Adrenal gland (tissue), 9 donors: ENCODE measurements at regions not wholly inside any gene's neighbourhood (a gene's known extent, or its start where the extent isn't known, plus 50 kb on each side); places are given as distances from the start of the nearest gene placed in this dataset.

Experiments
- DNase-seq, 7 donors: peaks; one replicate each; pipeline ENCODE4 v3.0.0-alpha.2; 2019 to 2020
- H3K27ac ChIP-seq, 5 donors: fragments of 200-600 bp; sonication (generic) in 4 of 5; 1 replicate in 3 of 5; 2 replicates in 2 of 5; pipeline versions ENCODE4 v1.5.1 to v1.8.0; 2016 to 2020; ENCODE audit warnings: mild to moderate bottlenecking in 1 of 5
- H3K27me3 ChIP-seq: fragments of 200-600 bp; 2 replicates; pipeline ENCODE4 v1.8.0; 2021
- H3K36me3 ChIP-seq, 2 donors: fragments of 200-600 bp; replicated peaks in 1 of 2; 1 replicate in 1 of 2; 2 replicates in 1 of 2; pipeline versions ENCODE4 v1.5.1 to v1.8.0; 2018 to 2022
- H3K4me1 ChIP-seq, 2 donors: fragments of 200-600 bp; replicated peaks in 1 of 2; 1 replicate in 1 of 2; 2 replicates in 1 of 2; pipeline versions ENCODE4 v1.5.1 to v1.8.0; 2018 to 2021
- H3K4me3 ChIP-seq, 4 donors: fragments of 200-600 bp; sonication (generic) in 3 of 4; one replicate each; pipeline ENCODE4 v1.5.1; 2016 to 2018
- H3K9me3 ChIP-seq, 3 donors: fragments of 200-600 bp; sonication (generic) in 1 of 3; replicated peaks in 1 of 3; 1 replicate in 2 of 3; 2 replicates in 1 of 3; pipeline versions ENCODE4 v1.5.1 to v1.8.0; 2016 to 2021
- CTCF ChIP-seq, 6 experiments: fragments of 450-650 bp in 4 of 6; fragments of 200-600 bp in 2 of 6; sonication (generic) in 1 of 6; IDR thresholded peaks; 1 replicate in 5 of 6; 2 replicates in 1 of 6; pipeline versions ENCODE4 v1.5.1 to v1.8.0; 2016 to 2021; ENCODE audit warnings: antibody characterized with exemption in 6 of 6, mild to moderate bottlenecking in 2 of 6, moderate library complexity in 1 of 6
- POLR2A ChIP-seq, 2 donors: fragments of 450-650 bp; IDR thresholded peaks; one replicate each; pipeline ENCODE4 v1.6.1; 2017; ENCODE audit warnings: antibody characterized with exemption in 2 of 2, mild to moderate bottlenecking in 2 of 2, moderate library complexity in 1 of 2
- WGBS, 4 donors: extraction: QIAGEN DNeasy Blood & Tissue Kit in 2 of 4; methylation state at CpG; one replicate each; pipeline versions ENCODE4 v1.1.5 to v1.1.7; 2013 to 2017; 5-methylcytosine and 5-hydroxymethylcytosine counted together
- intact Hi-C, 2 donors: fragments of 100-400 bp; cut with DNase I; formaldehyde crosslinking; loops; one replicate each; pipeline versions ENCODE4 v1.14.1 to v1.15.0; 2022 to 2023
- donor health status: healthy with polysubstance abuse.
- donor health status: Bipolar disorder and iron deficiency.
- donor health status: DM: yes; HTN: yes; CAD: no.
- donor health status: DM: no; HTN: no; CAD: no.
- donor health status: DM: no; HTN: no; CAD: no.

GRCh38 chr2:136420346-136420745 lies 302.4 kb upstream of the CXCR4 start:
- H3K27me3 ChIP-seq, result peaks cover 6% of the 10 kb centered on the region
- 59 to 67% (median 59%) methylated on average over 6 of the region's 6 CpGs for WGBS, 4 donors
- H3K9me3 ChIP-seq, result no peaks in the 10 kb centered on the region
- H3K27ac ChIP-seq, result no peak overlapping the region
- TF ChIP-seq CTCF (IDR thresholded peaks at IDR 0.05) (no peak), POLR2A (IDR thresholded peaks at IDR 0.05) (no peak)
- intact Hi-C loops, result loop anchor here in 1 of 2 donors (5.0 kb wide), 1 partner anchor 1417 kb away; no protein-coding TSS in a partner anchor
- DNase-seq, result no peak
- H3K4me1 ChIP-seq, result peaks cover 2 to 7% of the 10 kb centered on the region in 2 donors
- H3K36me3 ChIP-seq, result no peaks in the 10 kb centered on the region
- no peak overlapping the region for H3K4me3 ChIP-seq

- no peaks in the 10 kb centered on the region for H3K9me3 ChIP-seq
- TF ChIP-seq POLR2A (IDR thresholded peaks at IDR 0.05), result no peak
- no peak for TF ChIP-seq CTCF (IDR thresholded peaks at IDR 0.05)
- intact Hi-C loops, result no loop called here
- H3K27ac ChIP-seq, result no peak overlapping the region
- no peaks in the 10 kb centered on the region for H3K4me1 ChIP-seq
- H3K4me3 ChIP-seq, result no peak overlapping the region
- H3K36me3 ChIP-seq, result no peaks in the 10 kb centered on the region
- no peak for DNase-seq
- no peaks in the 10 kb centered on the region for H3K27me3 ChIP-seq
- 14 to 68% (median 66%) methylated on average over 1 of the region's 1 CpG for WGBS, 4 donors
Measured at GRCh38 chr2:136411946-136412345, 294.0 kb upstream of the CXCR4 start.

- Histone ChIP-seq H3K36me3 (no peaks in the 10 kb centered on the region), H3K9me3 (no peaks in the 10 kb centered on the region), H3K4me3 (no peak overlapping the region), H3K4me1 (no peaks in the 10 kb centered on the region), H3K27ac (no peak overlapping the region), H3K27me3 (no peaks in the 10 kb centered on the region)
- TF ChIP-seq CTCF (IDR thresholded peaks at IDR 0.05) (no peak), POLR2A (IDR thresholded peaks at IDR 0.05) (no peak)
- WGBS, 4 donors, result 78 to 90% (median 87%) methylated on average over 6 of the region's 6 CpGs
- DNase-seq, result no peak
- intact Hi-C loops, result no loop called here
Measured at GRCh38 chr2:136410673-136411072, 292.7 kb upstream of the CXCR4 start.

GRCh38 chr2:136408795-136409194 lies 290.8 kb upstream of the CXCR4 start:
- H3K4me1 ChIP-seq, result no peaks in the 10 kb centered on the region
- DNase-seq, result no peak
- no peak overlapping the region for H3K27ac ChIP-seq
- no peaks in the 10 kb centered on the region for H3K27me3 ChIP-seq
- H3K4me3 ChIP-seq, result no peak overlapping the region
- WGBS, 4 donors, result 80 to 87% (median 84%) methylated on average over 3 of the region's 3 CpGs
- intact Hi-C loops, result no loop called here
- TF ChIP-seq CTCF (IDR thresholded peaks at IDR 0.05) (no peak), POLR2A (IDR thresholded peaks at IDR 0.05) (no peak)
- H3K36me3 ChIP-seq, result no peaks in the 10 kb centered on the region
- H3K9me3 ChIP-seq, result no peaks in the 10 kb centered on the region
